OCI-LY3 (cell line): ENCODE measurements at regions not wholly inside any gene's neighbourhood (a gene's known extent, or its start where the extent isn't known, plus 50 kb on each side); places are given as distances from the start of the nearest gene placed in this dataset.

Source experiments
- CTCF ChIP-seq: fragments of 200-600, 300-600 bp; sonication (generic); IDR thresholded peaks from 2 replicates; pipeline ENCODE4 v1.5.1; 2014; ENCODE audit warnings: antibody characterized with exemption, low read length, low read depth
- EZH2phosphoT487 ChIP-seq: fragments of 200-600 bp; shearing (Covaris generic); IDR thresholded peaks from 2 replicates; pipeline ENCODE4 v1.6.1; 2018; ENCODE audit warnings: antibody characterized with exemption, mixed run types, low read depth

GRCh38 chrX:124476562-124476961 is 130.2 kb downstream of the SH2D1A start:
- no peak for TF ChIP-seq CTCF
- no peak for TF ChIP-seq EZH2phosphoT487
